BJ (cell line): ENCODE measurements at regions not wholly inside any gene's neighbourhood (a gene's known extent, or its start where the extent isn't known, plus 50 kb on each side); places are given as distances from the start of the nearest gene placed in this dataset.

ENCODE experiments used
- CTCF ChIA-PET: fragments of 350-600 bp; formaldehyde crosslinking; extraction: SDS; loops from one replicate; lab custom pipeline; 2021; ENCODE audit warnings: antibody characterized with exemption, inconsistent platforms; lab: Yijun Ruan, JAX
- POLR2A ChIA-PET: fragments of 300-600 bp; sonication (Branson Sonifier 250); formaldehyde crosslinking; extraction: SDS; loops from one replicate; lab custom pipeline; 2021; ENCODE audit warnings: antibody characterized with exemption; lab: Charles Lee
- DNase-seq: peaks from one replicate; pipeline ENCODE4 v3.0.0-alpha.2; 2011; ENCODE audit warnings: low read depth
- H3K27me3 ChIP-seq: 2 replicates; pipeline ENCODE4 v1.6.0; 2011; ENCODE audit warnings: low read length; ENCODE audit not compliant: control insufficient read depth, insufficient read depth
- H3K36me3 ChIP-seq: 2 replicates; pipeline ENCODE4 v1.5.1; 2011; ENCODE audit warnings: low read length; ENCODE audit not compliant: control insufficient read depth, insufficient read depth
- H3K4me3 ChIP-seq: 2 replicates; pipeline ENCODE4 v1.5.1; 2011; ENCODE audit warnings: low read depth, mild to moderate bottlenecking, control low read depth, low read length
- TF ChIP-seq, protein P1 (sequence below): IDR thresholded peaks from 2 replicates; pipeline ENCODE4 v1.5.1; 2011; ENCODE audit warnings: low read depth, mild to moderate bottlenecking, control low read depth, inconsistent platforms, low read length, moderate library complexity; ENCODE audit not compliant: insufficient read depth

DNA sequence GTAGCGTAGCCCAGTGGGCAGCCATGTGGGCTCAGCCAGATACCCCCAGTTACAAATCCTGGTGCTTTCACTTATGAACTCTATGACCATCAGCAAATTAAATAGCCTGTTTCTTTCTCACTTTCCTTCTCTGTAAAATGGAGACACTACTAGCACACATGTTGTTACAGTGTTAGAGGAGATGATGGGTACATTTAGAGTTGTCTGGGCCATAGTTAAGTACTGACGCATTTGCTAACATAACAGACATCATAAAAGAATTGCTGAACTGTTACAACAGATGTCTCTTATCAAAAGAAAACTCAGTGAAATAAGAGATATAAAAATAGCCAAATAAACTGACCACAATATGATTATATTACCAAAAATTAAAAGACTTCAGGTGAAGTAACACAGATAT is 69.9 kb upstream of the DOK5 start:
- Histone ChIP-seq H3K36me3 (no peaks in the 10 kb centered on the region), H3K4me3 (no peak overlapping the region), H3K27me3 (no peaks in the 10 kb centered on the region)
- no peak for DNase-seq
- POLR2A ChIA-PET, result no interaction called here
- TF ChIP-seq, protein P1, sequence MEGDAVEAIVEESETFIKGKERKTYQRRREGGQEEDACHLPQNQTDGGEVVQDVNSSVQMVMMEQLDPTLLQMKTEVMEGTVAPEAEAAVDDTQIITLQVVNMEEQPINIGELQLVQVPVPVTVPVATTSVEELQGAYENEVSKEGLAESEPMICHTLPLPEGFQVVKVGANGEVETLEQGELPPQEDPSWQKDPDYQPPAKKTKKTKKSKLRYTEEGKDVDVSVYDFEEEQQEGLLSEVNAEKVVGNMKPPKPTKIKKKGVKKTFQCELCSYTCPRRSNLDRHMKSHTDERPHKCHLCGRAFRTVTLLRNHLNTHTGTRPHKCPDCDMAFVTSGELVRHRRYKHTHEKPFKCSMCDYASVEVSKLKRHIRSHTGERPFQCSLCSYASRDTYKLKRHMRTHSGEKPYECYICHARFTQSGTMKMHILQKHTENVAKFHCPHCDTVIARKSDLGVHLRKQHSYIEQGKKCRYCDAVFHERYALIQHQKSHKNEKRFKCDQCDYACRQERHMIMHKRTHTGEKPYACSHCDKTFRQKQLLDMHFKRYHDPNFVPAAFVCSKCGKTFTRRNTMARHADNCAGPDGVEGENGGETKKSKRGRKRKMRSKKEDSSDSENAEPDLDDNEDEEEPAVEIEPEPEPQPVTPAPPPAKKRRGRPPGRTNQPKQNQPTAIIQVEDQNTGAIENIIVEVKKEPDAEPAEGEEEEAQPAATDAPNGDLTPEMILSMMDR, result no peak
- CTCF ChIA-PET, result no interaction called here

DNA sequence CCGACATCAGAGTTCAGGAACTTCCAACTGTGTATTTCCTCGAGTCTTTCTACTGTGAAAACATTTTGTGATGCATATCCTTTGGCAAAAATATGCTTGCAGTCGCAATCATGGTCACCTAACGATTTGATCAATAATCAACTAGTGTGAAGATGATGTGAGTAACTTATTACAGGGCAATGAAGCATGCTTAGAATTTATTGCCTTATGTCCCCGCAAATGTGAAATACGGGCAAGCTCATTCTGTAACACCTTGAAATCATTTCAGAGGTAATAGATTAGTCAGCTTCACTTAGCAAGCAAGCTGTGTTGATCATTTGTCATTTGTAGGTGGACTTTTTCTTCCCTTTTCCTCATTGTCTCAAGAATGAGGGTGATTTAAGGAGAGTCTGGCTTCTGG is 67.9 kb upstream of the DOK5 start:
- TF ChIP-seq, protein P1, result no peak
- POLR2A ChIA-PET, result no interaction called here

DNA sequence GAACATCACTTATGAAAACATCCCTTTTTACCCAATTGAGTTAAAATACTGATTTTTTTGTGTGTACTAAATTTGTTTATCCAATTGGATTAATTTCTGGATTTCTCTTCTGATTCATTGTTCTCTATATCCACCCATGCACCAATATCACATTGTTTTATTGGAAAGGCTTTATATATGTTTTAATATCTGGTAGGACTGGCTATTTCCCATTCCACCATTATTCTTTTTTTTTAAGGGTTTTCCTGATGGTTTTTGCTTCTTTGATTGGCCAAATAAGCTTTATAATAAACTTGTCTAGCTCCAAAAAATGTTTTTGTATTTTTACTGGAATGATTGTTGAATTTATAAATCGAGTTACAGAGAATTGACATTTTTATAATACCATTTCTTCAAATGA is 59.4 kb upstream of the DOK5 start:
- Histone ChIP-seq H3K4me3 (no peak overlapping the region), H3K36me3 (no peaks in the 10 kb centered on the region), H3K27me3 (no peaks in the 10 kb centered on the region)
- POLR2A ChIA-PET, result no interaction called here
- CTCF ChIA-PET, result interaction anchor here (0.6 kb wide), 1 partner anchor 52 kb away, joined by 5 read pairs; no protein-coding TSS in a partner anchor
- TF ChIP-seq, protein P1, result no peak
- DNase-seq, result no peak

More for the DNA sequence above, 67.9 kb upstream of the DOK5 start:
- CTCF ChIA-PET, result no interaction called here
- no peaks in the 10 kb centered on the region for H3K27me3 ChIP-seq
- no peaks in the 10 kb centered on the region for H3K36me3 ChIP-seq
- no peak overlapping the region for H3K4me3 ChIP-seq
- no peak for DNase-seq

DNA sequence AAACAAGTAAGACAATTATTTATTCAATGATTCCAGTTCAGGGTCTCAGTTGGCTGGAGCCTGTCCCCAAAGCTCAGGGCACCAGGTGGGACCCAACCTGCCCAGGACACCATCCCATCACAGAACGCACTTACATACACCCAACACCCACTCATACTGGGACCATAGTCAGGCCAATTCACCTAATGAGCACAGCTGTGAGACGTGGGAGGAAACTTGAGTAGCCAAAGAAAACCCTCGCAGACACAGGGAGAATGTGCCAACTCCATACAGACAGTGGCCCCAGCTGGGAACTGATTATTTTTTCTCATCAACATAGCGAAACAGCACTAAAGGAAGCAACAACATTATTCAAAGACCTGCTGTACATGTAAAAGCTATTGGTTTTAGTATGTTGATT is 58.6 kb upstream of the DOK5 start:
- H3K36me3 ChIP-seq, result no peaks in the 10 kb centered on the region
- no peaks in the 10 kb centered on the region for H3K27me3 ChIP-seq
- TF ChIP-seq, protein P1, result no peak
- POLR2A ChIA-PET, result no interaction called here
- CTCF ChIA-PET, result no interaction called here
- H3K4me3 ChIP-seq, result no peak overlapping the region
- DNase-seq, result no peak

DNA sequence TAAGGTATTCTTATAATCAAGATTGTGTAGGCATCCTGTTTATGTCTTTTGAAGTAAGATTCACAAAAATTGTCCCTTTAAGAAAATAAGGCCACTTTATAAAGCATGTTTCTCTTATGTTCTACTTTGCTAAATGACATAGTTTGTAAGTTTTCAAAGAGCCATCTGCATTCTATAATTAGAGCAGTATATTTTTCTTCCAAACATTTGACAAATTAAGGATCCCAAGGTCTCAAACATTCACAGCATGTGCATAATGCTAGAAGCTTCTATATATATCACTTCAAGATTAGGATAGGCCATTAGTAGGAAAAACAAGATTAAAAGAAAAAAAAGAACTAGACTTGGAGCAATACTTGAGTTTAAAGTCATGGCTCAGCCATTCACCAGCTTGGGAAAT is 55.9 kb upstream of the DOK5 start:
- TF ChIP-seq, protein P1, result no peak
- H3K36me3 ChIP-seq, result no peaks in the 10 kb centered on the region
- DNase-seq, result no peak
- POLR2A ChIA-PET, result no interaction called here
- H3K4me3 ChIP-seq, result no peak overlapping the region
- H3K27me3 ChIP-seq, result no peaks in the 10 kb centered on the region
- CTCF ChIA-PET, result no interaction called here
